HepG2 (cell line): ENCODE measurements at regions not wholly inside any gene's neighbourhood (a gene's known extent, or its start where the extent isn't known, plus 50 kb on each side); places are given as distances from the start of the nearest gene placed in this dataset.
A peak's percentile ranks its signal among the peaks of the same experiment; 100 is the strongest.

Source experiments
- KDM6A ChIP-seq: IDR thresholded peaks from 2 replicates; pipeline ENCODE4 v1.6.1; 2016; ENCODE audit warnings: low read depth
- REPIN1 ChIP-seq: sonication (generic); formaldehyde crosslinking; IDR thresholded peaks from 2 replicates; pipeline ENCODE4 v1.8.0; 2022; ENCODE audit warnings: missing genetic modification reagents, low read depth, mild to moderate bottlenecking, borderline replicate concordance
- ZNF350 ChIP-seq: sonication (generic); formaldehyde crosslinking; IDR thresholded peaks from 2 replicates; pipeline ENCODE4 v1.4.0; 2020; ENCODE audit warnings: mild to moderate bottlenecking, low read depth, missing genetic modification reagents, borderline replicate concordance
- ZNF546 ChIP-seq: sonication (generic); formaldehyde crosslinking; conservative IDR thresholded peaks from 2 replicates; pipeline ENCODE4 v1.8.1; 2023; ENCODE audit warnings: mild to moderate bottlenecking, missing genetic modification reagents
- TF ChIP-seq, protein P1 (sequence below): sonication (generic); formaldehyde crosslinking; IDR thresholded peaks from 2 replicates; pipeline ENCODE4 v1.4.0; 2020; ENCODE audit warnings: mild to moderate bottlenecking, missing genetic modification reagents
- TF ChIP-seq, protein P2 (sequence below): sonication (generic); formaldehyde crosslinking; IDR thresholded peaks from 2 replicates; pipeline ENCODE4 v1.4.0; 2020; ENCODE audit warnings: missing genetic modification reagents, borderline replicate concordance
- TF ChIP-seq, protein P3 (sequence below), 2 experiments: IDR thresholded peaks; 2 replicates each; pipeline ENCODE4 v1.6.1; 2011 to 2012; ENCODE audit warnings: low read length in 2 of 2, borderline replicate concordance in 1 of 2, low read depth in 1 of 2, mild to moderate bottlenecking in 1 of 2, moderate library complexity in 1 of 2
- TF ChIP-seq, protein P4 (sequence below): sonication (generic); formaldehyde crosslinking; conservative IDR thresholded peaks from 2 replicates; pipeline ENCODE4 v1.4.0; 2020; ENCODE audit warnings: missing genetic modification reagents
- TF ChIP-seq, protein P5 (sequence below): sonication (generic); formaldehyde crosslinking; IDR thresholded peaks from 2 replicates; pipeline ENCODE4 v1.4.0; 2020; ENCODE audit warnings: missing genetic modification reagents

DNA sequence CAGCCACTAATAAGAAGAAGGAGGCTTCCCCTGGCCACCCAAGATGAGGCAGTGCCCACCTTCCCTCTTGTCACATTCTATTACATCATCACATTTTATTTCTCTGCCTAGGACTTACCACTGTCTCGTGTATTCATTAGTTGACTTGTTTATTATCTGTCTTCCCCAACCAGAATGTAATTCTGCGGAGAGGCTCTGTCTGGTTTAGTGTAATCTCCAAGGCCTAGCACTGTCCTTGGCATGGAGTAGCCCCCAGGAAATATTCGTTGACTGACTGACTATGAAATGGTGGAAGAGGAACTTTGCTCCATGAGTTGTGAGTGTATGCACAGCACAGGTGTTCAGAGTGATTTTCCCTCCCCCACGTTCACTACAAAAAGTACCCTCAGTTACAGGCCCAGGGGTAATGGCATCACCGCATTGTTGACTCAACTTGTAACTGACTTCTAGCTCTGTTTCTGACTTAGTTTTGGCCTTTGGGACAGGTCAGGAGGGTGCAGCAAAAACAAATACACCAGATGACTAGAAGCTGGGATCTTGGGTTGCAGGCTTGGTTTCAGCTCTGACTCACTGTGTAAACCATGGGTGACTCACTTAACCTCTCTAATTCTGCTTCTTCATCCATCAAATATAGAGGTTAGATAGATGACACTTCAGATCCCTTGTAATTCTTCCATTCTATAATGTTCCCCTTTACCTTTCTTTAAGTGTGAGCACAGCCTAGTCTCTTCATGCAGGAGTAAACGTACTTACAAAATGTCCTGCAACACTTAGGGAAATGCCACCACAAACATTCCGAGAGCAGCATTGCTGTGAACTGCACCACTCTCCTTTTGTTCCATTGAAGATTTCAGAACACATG lies 229.7 kb downstream of the KCNRG start (continued):
- TF ChIP-seq, protein P1, sequence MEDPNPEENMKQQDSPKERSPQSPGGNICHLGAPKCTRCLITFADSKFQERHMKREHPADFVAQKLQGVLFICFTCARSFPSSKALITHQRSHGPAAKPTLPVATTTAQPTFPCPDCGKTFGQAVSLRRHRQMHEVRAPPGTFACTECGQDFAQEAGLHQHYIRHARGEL (CRISPR knock-in tag), result no peak
- peak; percentile 78; the same call in 1 of the 2 replicates for TF ChIP-seq ZNF350
- TF ChIP-seq ZNF546 (CRISPR knock-in tag), result no peak
- TF ChIP-seq, protein P2, sequence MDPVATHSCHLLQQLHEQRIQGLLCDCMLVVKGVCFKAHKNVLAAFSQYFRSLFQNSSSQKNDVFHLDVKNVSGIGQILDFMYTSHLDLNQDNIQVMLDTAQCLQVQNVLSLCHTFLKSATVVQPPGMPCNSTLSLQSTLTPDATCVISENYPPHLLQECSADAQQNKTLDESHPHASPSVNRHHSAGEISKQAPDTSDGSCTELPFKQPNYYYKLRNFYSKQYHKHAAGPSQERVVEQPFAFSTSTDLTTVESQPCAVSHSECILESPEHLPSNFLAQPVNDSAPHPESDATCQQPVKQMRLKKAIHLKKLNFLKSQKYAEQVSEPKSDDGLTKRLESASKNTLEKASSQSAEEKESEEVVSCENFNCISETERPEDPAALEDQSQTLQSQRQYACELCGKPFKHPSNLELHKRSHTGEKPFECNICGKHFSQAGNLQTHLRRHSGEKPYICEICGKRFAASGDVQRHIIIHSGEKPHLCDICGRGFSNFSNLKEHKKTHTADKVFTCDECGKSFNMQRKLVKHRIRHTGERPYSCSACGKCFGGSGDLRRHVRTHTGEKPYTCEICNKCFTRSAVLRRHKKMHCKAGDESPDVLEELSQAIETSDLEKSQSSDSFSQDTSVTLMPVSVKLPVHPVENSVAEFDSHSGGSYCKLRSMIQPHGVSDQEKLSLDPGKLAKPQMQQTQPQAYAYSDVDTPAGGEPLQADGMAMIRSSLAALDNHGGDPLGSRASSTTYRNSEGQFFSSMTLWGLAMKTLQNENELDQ, result no peak
- TF ChIP-seq, protein P3, sequence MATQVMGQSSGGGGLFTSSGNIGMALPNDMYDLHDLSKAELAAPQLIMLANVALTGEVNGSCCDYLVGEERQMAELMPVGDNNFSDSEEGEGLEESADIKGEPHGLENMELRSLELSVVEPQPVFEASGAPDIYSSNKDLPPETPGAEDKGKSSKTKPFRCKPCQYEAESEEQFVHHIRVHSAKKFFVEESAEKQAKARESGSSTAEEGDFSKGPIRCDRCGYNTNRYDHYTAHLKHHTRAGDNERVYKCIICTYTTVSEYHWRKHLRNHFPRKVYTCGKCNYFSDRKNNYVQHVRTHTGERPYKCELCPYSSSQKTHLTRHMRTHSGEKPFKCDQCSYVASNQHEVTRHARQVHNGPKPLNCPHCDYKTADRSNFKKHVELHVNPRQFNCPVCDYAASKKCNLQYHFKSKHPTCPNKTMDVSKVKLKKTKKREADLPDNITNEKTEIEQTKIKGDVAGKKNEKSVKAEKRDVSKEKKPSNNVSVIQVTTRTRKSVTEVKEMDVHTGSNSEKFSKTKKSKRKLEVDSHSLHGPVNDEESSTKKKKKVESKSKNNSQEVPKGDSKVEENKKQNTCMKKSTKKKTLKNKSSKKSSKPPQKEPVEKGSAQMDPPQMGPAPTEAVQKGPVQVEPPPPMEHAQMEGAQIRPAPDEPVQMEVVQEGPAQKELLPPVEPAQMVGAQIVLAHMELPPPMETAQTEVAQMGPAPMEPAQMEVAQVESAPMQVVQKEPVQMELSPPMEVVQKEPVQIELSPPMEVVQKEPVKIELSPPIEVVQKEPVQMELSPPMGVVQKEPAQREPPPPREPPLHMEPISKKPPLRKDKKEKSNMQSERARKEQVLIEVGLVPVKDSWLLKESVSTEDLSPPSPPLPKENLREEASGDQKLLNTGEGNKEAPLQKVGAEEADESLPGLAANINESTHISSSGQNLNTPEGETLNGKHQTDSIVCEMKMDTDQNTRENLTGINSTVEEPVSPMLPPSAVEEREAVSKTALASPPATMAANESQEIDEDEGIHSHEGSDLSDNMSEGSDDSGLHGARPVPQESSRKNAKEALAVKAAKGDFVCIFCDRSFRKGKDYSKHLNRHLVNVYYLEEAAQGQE (IDR thresholded peaks at IDR 0.05; ENCODE audit: borderline replicate concordance in 1 of 2, low read depth in 1 of 2, low read length in 2 of 2), result peak in 1 of 2 experiments; percentile 65; a peak in 1 of 4 replicates
- TF ChIP-seq REPIN1 (CRISPR knock-in tag), result peak; percentile 94
- TF ChIP-seq, protein P4, sequence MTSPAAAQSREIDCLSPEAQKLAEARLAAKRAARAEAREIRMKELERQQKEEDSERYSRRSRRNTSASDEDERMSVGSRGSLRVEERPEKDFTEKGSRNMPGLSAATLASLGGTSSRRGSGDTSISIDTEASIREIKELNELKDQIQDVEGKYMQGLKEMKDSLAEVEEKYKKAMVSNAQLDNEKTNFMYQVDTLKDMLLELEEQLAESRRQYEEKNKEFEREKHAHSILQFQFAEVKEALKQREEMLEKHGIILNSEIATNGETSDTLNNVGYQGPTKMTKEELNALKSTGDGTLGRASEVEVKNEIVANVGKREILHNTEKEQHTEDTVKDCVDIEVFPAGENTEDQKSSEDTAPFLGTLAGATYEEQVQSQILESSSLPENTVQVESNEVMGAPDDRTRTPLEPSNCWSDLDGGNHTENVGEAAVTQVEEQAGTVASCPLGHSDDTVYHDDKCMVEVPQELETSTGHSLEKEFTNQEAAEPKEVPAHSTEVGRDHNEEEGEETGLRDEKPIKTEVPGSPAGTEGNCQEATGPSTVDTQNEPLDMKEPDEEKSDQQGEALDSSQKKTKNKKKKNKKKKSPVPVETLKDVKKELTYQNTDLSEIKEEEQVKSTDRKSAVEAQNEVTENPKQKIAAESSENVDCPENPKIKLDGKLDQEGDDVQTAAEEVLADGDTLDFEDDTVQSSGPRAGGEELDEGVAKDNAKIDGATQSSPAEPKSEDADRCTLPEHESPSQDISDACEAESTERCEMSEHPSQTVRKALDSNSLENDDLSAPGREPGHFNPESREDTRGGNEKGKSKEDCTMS (CRISPR knock-in tag), result no peak
- TF ChIP-seq, protein P5, sequence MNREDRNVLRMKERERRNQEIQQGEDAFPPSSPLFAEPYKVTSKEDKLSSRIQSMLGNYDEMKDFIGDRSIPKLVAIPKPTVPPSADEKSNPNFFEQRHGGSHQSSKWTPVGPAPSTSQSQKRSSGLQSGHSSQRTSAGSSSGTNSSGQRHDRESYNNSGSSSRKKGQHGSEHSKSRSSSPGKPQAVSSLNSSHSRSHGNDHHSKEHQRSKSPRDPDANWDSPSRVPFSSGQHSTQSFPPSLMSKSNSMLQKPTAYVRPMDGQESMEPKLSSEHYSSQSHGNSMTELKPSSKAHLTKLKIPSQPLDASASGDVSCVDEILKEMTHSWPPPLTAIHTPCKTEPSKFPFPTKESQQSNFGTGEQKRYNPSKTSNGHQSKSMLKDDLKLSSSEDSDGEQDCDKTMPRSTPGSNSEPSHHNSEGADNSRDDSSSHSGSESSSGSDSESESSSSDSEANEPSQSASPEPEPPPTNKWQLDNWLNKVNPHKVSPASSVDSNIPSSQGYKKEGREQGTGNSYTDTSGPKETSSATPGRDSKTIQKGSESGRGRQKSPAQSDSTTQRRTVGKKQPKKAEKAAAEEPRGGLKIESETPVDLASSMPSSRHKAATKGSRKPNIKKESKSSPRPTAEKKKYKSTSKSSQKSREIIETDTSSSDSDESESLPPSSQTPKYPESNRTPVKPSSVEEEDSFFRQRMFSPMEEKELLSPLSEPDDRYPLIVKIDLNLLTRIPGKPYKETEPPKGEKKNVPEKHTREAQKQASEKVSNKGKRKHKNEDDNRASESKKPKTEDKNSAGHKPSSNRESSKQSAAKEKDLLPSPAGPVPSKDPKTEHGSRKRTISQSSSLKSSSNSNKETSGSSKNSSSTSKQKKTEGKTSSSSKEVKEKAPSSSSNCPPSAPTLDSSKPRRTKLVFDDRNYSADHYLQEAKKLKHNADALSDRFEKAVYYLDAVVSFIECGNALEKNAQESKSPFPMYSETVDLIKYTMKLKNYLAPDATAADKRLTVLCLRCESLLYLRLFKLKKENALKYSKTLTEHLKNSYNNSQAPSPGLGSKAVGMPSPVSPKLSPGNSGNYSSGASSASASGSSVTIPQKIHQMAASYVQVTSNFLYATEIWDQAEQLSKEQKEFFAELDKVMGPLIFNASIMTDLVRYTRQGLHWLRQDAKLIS (CRISPR knock-in tag), result 0 out of 2 replicates have a peak, but pooled peaks have one; percentile 50
- peak; percentile 95 for TF ChIP-seq KDM6A (CRISPR knock-in tag)
